ENCODE measurements at regions not wholly inside any gene's neighbourhood (a gene's known extent, or its start where the extent isn't known, plus 50 kb on each side); places are given as distances from the start of the nearest gene placed in this dataset.
A peak's percentile ranks its signal among the peaks of the same experiment; 100 is the strongest.

- no peak for DNase-seq (ENCODE audit: low read depth in 2 of 2)
Observed at GRCh38 chr12:25827141-25827540, 131.3 kb upstream of the RASSF8 start.

DNA sequence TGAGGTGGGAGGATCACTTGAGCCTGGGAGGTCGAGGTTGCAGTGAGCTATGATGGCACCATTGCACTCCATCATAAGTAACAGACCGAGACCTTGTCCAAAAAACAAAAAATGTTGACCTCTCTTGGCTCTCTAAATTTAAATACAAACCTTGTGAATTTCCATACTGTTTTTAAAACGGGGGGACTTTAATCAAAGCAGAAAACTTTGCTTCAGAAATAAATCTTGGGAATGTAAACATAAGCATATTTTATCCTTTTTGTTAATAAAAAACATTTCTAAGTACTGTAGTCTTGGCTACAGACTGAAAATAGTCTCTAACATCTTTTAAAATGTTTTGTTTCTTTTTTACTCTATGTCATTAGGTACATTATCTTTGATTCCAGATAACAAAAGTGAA lies 130.7 kb upstream of the RASSF8 start:
- DNase-seq (ENCODE audit: low read depth in 2 of 2): no peak

DNA sequence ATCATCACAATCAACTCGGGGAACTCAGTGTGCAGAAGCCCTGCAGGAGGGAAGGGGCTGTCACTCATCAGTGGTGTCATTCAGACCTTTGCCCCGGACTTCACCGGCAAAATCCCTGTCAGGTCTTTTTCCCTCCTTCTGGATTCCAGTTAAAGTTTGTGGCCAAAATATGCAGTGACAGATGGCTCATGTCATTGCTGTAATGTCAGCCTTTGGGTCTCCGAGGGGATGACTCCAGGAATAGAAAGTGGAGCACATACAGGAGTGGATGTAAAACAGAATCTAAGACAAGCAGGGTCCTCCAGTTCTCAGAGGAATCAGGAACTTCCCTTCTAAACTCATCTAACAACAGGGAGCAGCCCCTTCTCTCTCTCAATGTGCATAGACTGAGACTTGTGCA lies 130.3 kb upstream of the RASSF8 start:
- no peak for DNase-seq (ENCODE audit: low read depth in 2 of 2)

- DNase-seq (ENCODE audit: low read depth in 2 of 2): peak; percentile 91
Observed at GRCh38 chr12:25829192-25829591, 129.3 kb upstream of the RASSF8 start.

- peak; percentile 94 for DNase-seq (ENCODE audit: low read depth in 2 of 2)
Observed at GRCh38 chr12:25830456-25830855, 128.0 kb upstream of the RASSF8 start.

- DNase-seq (ENCODE audit: low read depth in 2 of 2): no peak
Observed at GRCh38 chr12:25833657-25834056, 124.8 kb upstream of the RASSF8 start.

- no peak for DNase-seq (ENCODE audit: low read depth in 2 of 2)
Observed at GRCh38 chr12:25835385-25835784, 123.1 kb upstream of the RASSF8 start.

GRCh38 chr12:25838007-25838406 lies 120.5 kb upstream of the RASSF8 start:
- no peak for DNase-seq (ENCODE audit: low read depth in 2 of 2)

GRCh38 chr12:25839470-25839869 lies 119.0 kb upstream of the RASSF8 start:
- no peak for DNase-seq (ENCODE audit: low read depth in 2 of 2)

- peak in 1 of 2 experiments; percentile 14 for DNase-seq (ENCODE audit: low read depth in 2 of 2)
Observed at GRCh38 chr12:25840678-25841465, 117.6 kb upstream of the RASSF8 start.

- DNase-seq (ENCODE audit: low read depth in 2 of 2): no peak
Observed at GRCh38 chr12:25842254-25842653, 116.2 kb upstream of the RASSF8 start.

GRCh38 chr12:25843976-25844375 lies 114.5 kb upstream of the RASSF8 start:
- no peak for DNase-seq (ENCODE audit: low read depth in 2 of 2)

DNA sequence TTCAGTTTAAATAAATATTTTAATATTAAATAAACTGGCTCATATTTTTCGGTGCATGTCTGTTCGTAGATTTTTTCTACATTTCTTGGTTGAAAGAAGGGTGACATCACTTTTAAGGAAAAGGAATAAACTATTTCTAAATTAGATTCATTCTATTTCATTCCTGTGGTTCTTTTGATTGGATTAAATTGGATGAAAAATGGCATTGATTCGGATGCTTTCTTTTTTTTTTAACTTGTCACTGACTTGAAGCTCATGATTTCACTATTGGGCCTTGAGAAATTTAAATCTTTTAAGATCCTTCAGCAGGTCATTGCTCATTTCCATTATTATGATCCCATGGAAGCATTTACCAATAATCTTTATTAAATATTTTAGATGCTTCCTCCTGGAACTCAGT lies 113.1 kb upstream of the RASSF8 start:
- no peak for DNase-seq (ENCODE audit: low read depth in 2 of 2)

- DNase-seq (ENCODE audit: low read depth in 2 of 2): no peak
Observed at GRCh38 chr12:25852792-25853191, 105.7 kb upstream of the RASSF8 start.

DNA sequence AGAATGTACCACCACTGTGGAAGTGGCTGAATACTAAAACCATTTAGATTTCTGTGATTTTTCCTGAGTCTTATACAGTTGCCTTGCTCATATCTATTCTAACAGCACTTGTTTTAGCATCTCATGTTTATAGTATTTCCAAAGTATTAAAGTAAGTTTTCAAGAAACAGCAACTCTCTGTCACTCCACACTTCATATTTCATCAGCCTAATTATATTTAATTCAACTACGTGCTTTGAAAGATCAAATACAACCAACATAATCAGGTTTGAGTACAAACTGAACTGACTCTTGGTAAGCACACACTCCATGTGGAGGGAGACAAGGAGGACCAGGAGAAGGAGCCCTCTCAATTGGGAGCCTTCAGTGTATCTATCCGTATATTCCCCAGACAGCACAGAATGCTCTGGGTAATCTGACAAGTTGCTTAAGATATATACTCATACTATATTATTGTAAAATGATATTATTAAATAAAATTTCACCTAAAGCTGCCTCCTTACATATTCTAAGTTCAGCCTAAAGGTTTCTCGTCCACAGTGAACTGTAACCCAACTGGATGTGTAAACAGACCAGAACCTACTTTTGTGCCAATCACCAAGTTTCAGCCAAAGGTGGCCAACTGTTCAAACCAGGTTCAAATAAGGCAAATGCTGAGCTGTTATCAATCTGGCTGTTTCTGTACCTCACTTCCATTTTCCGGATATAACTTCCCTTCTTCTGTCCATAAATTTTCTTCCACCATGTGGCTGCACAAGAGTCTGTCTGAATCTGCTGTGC lies 105.0 kb upstream of the RASSF8 start:
- no peak for DNase-seq (ENCODE audit: low read depth in 2 of 2)

DNA sequence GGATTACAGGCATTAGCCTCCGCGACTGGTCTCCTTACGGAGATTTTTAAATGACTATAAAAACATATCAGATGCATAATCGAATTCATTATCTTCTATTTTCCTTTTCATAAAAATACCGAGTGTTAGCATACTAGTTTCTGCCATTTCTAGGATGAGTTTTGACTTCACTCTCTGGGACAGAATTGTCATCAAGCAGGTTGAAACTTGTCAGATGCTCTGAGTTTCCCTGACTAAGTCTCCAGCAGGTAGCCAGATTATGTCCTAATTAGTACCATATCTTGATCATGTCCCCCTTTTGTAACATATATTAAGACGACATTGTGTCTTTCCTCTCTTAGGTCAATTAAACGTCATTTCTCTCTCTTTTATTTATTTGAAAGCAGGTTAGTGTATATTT lies 103.5 kb upstream of the RASSF8 start:
- no peak for DNase-seq (ENCODE audit: low read depth in 2 of 2)

GRCh38 chr12:25855716-25856115 lies 102.8 kb upstream of the RASSF8 start:
- peak in 1 of 2 experiments; percentile 22 for DNase-seq (ENCODE audit: low read depth in 2 of 2)

GRCh38 chr12:25859976-25860375 lies 98.5 kb upstream of the RASSF8 start:
- DNase-seq (ENCODE audit: low read depth in 2 of 2): no peak

DNA sequence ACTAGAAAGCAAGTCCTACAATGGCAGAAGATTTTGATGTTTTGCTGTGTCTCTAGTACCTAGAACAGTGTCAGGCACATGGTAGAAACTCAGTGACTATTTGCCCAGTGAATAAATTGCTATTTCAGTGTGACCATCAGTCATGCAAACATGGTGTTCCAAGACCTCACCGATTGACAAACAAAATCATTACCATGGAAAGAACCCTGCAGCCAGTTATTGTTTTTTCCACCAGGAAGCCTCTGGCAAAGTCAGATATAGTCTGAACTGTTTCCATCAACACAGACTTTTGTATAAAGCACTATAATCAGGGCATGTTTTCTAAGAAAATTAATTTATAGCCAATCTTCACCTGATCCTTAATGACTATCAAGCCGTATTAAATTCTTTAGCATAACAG lies 97.3 kb upstream of the RASSF8 start:
- DNase-seq (ENCODE audit: low read depth in 2 of 2): no peak

- no peak for DNase-seq (ENCODE audit: low read depth in 2 of 2)
Observed at GRCh38 chr12:25864306-25865276, 93.9 kb upstream of the RASSF8 start.

DNA sequence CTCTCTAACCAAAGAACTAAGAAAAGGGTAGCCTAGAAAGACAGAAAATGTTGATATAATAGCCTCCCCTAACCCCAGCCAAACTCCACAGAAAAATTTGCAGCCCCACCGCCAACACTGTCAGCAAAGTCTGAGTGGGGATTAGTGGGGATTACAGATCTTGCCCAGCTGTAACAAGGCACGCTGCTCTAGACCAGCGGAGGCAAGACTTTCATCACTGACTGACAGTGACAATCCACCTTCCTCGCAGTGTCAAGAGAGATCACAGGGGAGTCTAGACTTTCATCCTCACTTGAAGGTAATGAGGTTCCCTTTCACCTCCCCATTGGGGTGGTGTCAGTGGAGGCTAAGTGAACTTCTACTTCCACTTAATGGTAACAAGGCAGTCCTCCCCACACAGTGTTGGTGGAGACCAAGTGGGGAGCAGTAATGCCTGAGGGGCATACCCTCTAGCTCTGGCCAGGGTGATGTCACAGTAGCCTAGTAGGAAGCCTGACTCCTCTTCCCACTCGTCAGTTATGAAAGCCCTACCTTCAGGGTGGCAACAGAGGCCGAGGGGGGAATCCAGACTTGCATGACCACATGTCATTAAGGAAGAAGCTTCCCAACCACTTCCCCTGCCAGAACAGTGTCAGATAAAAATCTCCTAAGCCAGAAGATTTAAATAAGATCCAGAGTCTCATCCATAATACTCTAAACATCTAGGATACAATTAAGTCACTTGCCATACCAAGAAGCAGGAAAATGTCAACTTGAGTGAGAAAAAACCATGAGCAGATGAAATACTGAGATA lies 91.7 kb upstream of the RASSF8 start:
- no peak for DNase-seq (ENCODE audit: low read depth in 2 of 2)

Measured in fibroblast of skin of left biceps (primary cell).